ENCODE measurements at regions not wholly inside any gene's neighbourhood (a gene's known extent, or its start where the extent isn't known, plus 50 kb on each side); places are given as distances from the start of the nearest gene placed in this dataset.

DNA sequence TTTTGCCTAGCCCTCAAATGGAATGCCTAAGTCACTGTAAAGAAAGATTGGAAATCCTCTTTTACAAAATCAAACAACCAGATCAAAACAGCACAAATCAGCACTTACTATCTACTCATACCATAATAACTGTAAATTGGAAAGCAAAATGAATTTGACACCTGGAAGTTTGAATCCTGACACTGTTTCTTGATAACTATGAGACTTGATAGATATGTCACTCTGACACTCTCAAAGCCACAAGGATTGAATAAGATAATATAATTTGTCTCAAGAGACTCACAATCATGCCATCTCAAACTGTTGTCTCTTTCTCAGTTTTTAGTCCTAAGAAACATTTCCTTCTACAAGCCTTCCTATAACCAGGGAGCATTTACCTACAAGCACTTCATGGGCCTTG, 302.6 kb upstream of the DIAPH2 start:
- TF ChIP-seq, protein P1, sequence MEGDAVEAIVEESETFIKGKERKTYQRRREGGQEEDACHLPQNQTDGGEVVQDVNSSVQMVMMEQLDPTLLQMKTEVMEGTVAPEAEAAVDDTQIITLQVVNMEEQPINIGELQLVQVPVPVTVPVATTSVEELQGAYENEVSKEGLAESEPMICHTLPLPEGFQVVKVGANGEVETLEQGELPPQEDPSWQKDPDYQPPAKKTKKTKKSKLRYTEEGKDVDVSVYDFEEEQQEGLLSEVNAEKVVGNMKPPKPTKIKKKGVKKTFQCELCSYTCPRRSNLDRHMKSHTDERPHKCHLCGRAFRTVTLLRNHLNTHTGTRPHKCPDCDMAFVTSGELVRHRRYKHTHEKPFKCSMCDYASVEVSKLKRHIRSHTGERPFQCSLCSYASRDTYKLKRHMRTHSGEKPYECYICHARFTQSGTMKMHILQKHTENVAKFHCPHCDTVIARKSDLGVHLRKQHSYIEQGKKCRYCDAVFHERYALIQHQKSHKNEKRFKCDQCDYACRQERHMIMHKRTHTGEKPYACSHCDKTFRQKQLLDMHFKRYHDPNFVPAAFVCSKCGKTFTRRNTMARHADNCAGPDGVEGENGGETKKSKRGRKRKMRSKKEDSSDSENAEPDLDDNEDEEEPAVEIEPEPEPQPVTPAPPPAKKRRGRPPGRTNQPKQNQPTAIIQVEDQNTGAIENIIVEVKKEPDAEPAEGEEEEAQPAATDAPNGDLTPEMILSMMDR (conservative IDR thresholded peaks at IDR 0.05): no peak
- TF ChIP-seq EZH2 (IDR thresholded peaks at IDR 0.05; ENCODE audit: low read depth): no peak

Measured in PC-9 (cell line).